HG02623 (cell line): ENCODE measurements at regions not wholly inside any gene's neighbourhood (a gene's known extent, or its start where the extent isn't known, plus 50 kb on each side); places are given as distances from the start of the nearest gene placed in this dataset.
"Not testable (repeated sequence)": the region's sequence is repeated elsewhere in the genome, so short reads cannot be mapped to it uniquely, and the experiment has no call there.

Experiments
- ATAC-seq: cut with Tn5 transposase; IDR thresholded peaks from one replicate; pipeline ENCODE4 v1.9.1; 2021; ENCODE audit warnings: moderate library complexity; ENCODE audit not compliant: unreplicated experiment

- ATAC-seq, result no peak
These were observed 332.5 kb downstream of the VRK1 start for GRCh38 chr14:97129639-97130038.

- not testable (repeated sequence) for ATAC-seq
These were observed 338.7 kb downstream of the VRK1 start for GRCh38 chr14:97135847-97136246.

GRCh38 chr14:97137705-97138104 is 340.5 kb downstream of the VRK1 start:
- ATAC-seq, result no peak

- no peak for ATAC-seq
These were observed 341.6 kb downstream of the VRK1 start for GRCh38 chr14:97138801-97139200.

- ATAC-seq, result no peak
These were observed 345.8 kb downstream of the VRK1 start for GRCh38 chr14:97143011-97143410.

- no peak for ATAC-seq
These were observed 346.3 kb downstream of the VRK1 start for GRCh38 chr14:97143456-97143855.

GRCh38 chr14:97148021-97148420 is 350.8 kb downstream of the VRK1 start:
- ATAC-seq, result not testable (repeated sequence)

GRCh38 chr14:97149775-97150174 is 352.6 kb downstream of the VRK1 start:
- no peak for ATAC-seq

GRCh38 chr14:97153527-97153926 is 356.3 kb downstream of the VRK1 start:
- no peak for ATAC-seq

GRCh38 chr14:97155320-97155719 is 358.1 kb downstream of the VRK1 start:
- ATAC-seq, result no peak

GRCh38 chr14:97155814-97156213 is 358.6 kb downstream of the VRK1 start:
- ATAC-seq, result no peak

- no peak for ATAC-seq
These were observed 359.5 kb downstream of the VRK1 start for GRCh38 chr14:97156705-97157104.

- ATAC-seq, result no peak
These were observed 360.9 kb downstream of the VRK1 start for GRCh38 chr14:97158102-97158501.

- no peak for ATAC-seq
These were observed 361.9 kb downstream of the VRK1 start for GRCh38 chr14:97159124-97159523.

GRCh38 chr14:97162621-97163020 is 365.4 kb downstream of the VRK1 start:
- ATAC-seq, result no peak

- no peak for ATAC-seq
These were observed 366.8 kb downstream of the VRK1 start for GRCh38 chr14:97164021-97164420.

- ATAC-seq, result no peak
These were observed 369.3 kb downstream of the VRK1 start for GRCh38 chr14:97166497-97166896.

GRCh38 chr14:97167577-97167976 is 370.4 kb downstream of the VRK1 start:
- ATAC-seq, result not testable (repeated sequence)

GRCh38 chr14:97172644-97173043 is 375.5 kb downstream of the VRK1 start:
- ATAC-seq, result no peak

GRCh38 chr14:97177016-97177415 is 379.8 kb downstream of the VRK1 start:
- ATAC-seq, result no peak

GRCh38 chr14:97177635-97178034 is 380.5 kb downstream of the VRK1 start:
- ATAC-seq, result no peak

GRCh38 chr14:97178781-97179180 is 381.6 kb downstream of the VRK1 start:
- no peak for ATAC-seq

- ATAC-seq, result no peak
These were observed 382.4 kb downstream of the VRK1 start for GRCh38 chr14:97179573-97179972.
